Keratinocyte (primary cell): ENCODE measurements at regions not wholly inside any gene's neighbourhood (a gene's known extent, or its start where the extent isn't known, plus 50 kb on each side); places are given as distances from the start of the nearest gene placed in this dataset.

Experiments used
- DNase-seq: peaks from one replicate; pipeline ENCODE4 v3.0.0-alpha.2; 2011; ENCODE audit warnings: low read depth, missing footprints, low spot score
- FAIRE-seq: peaks from 2 replicates; lab custom pipeline; 2011; peaks lifted over from hg19 to GRCh38; lab: Jason Lieb, UNC
- H2AFZ ChIP-seq: 2 replicates; pipeline ENCODE4 v1.6.0; 2012; ENCODE audit warnings: low read length, control low read depth, inconsistent platforms; ENCODE audit not compliant: control insufficient read depth
- H3K27ac ChIP-seq: 2 replicates; pipeline ENCODE4 v1.5.1; 2011; ENCODE audit warnings: low read length; ENCODE audit not compliant: control insufficient read depth, insufficient read depth
- H3K27me3 ChIP-seq: 3 replicates; pipeline ENCODE4 v1.6.0; 2011; ENCODE audit warnings: low read length; ENCODE audit not compliant: control insufficient read depth, insufficient read depth; ENCODE audit errors: extremely low read depth
- H3K36me3 ChIP-seq, 2 experiments: 2 replicates in 1 of 2; 3 replicates in 1 of 2; pipeline ENCODE4 v1.5.1; 2011; ENCODE audit warnings: low read length in 2 of 2, mild to moderate bottlenecking in 1 of 2; ENCODE audit not compliant: control insufficient read depth in 2 of 2, insufficient read depth in 2 of 2; ENCODE audit errors: extremely low read depth in 1 of 2
- H3K4me1 ChIP-seq: 3 replicates; pipeline ENCODE4 v1.5.1; 2011; ENCODE audit warnings: low read length; ENCODE audit not compliant: control insufficient read depth, insufficient read depth; ENCODE audit errors: extremely low read depth
- H3K4me2 ChIP-seq: 3 replicates; pipeline ENCODE4 v1.6.0; 2011; ENCODE audit warnings: low read depth, low read length; ENCODE audit not compliant: control insufficient read depth, insufficient read depth; ENCODE audit errors: extremely low read depth
- H3K4me3 ChIP-seq, 3 experiments: fragments of 200-600 bp in 1 of 3; sonication (generic) in 1 of 3; 2 replicates in 2 of 3; 3 replicates in 1 of 3; pipeline ENCODE4 v1.5.1; 2011 to 2016; ENCODE audit warnings: low read length in 3 of 3, mild to moderate bottlenecking in 3 of 3, control low read depth in 2 of 3, inconsistent platforms in 1 of 3, low read depth in 1 of 3, mixed read lengths in 1 of 3, mixed run types in 1 of 3, moderate library complexity in 1 of 3; ENCODE audit not compliant: control insufficient read depth in 2 of 3, insufficient read depth in 2 of 3; ENCODE audit errors: extremely low read depth in 1 of 3
- H3K79me2 ChIP-seq: 2 replicates; pipeline ENCODE4 v1.6.0; 2012; ENCODE audit warnings: low read length; ENCODE audit not compliant: control insufficient read depth, insufficient read depth
- H3K9ac ChIP-seq: 3 replicates; pipeline ENCODE4 v1.6.0; 2011; ENCODE audit warnings: low read length; ENCODE audit not compliant: control insufficient read depth, insufficient read depth; ENCODE audit errors: extremely low read depth
- H3K9me1 ChIP-seq: 3 replicates; pipeline ENCODE4 v1.6.0; 2011; ENCODE audit warnings: low read length; ENCODE audit not compliant: control insufficient read depth, insufficient read depth; ENCODE audit errors: extremely low read depth
- H3K9me3 ChIP-seq: 2 replicates; pipeline ENCODE4 v1.5.1; 2012; ENCODE audit warnings: low read depth, low read length; ENCODE audit not compliant: control insufficient read depth
- H4K20me1 ChIP-seq: 3 replicates; pipeline ENCODE4 v1.6.0; 2011; ENCODE audit warnings: low read length; ENCODE audit not compliant: control insufficient read depth, insufficient read depth; ENCODE audit errors: extremely low read depth
- CTCF ChIP-seq, 3 experiments: IDR thresholded peaks in 1 of 3; conservative IDR thresholded peaks in 1 of 3; optimal IDR thresholded peaks in 1 of 3; 2 replicates in 2 of 3; 3 replicates in 1 of 3; pipeline versions ENCODE3 to v1.5.1; 2011; ENCODE audit warnings: low read length in 3 of 3, mild to moderate bottlenecking in 3 of 3, moderate library complexity in 2 of 3, control low read depth in 1 of 3, inconsistent platforms in 1 of 3; ENCODE audit not compliant: insufficient read depth in 2 of 3; ENCODE audit errors: extremely low read depth in 1 of 3
- EZH2 ChIP-seq: IDR thresholded peaks from one replicate; pipeline ENCODE4 v1.6.1; 2012; ENCODE audit warnings: inconsistent platforms, mild to moderate bottlenecking, low read length, moderate library complexity
- dilution Hi-C: fragments of 300-500 bp; cut with MboI; formaldehyde crosslinking; loops from one replicate; pipeline ENCODE4 v1.7.0; 2020; ENCODE audit warnings: low sequenced_read_pairs; ENCODE audit not compliant: extremely low pct_ligation_motif_present

GRCh38 chr14:71651228-71651627 is 281.0 kb upstream of the RGS6 start:
- DNase-seq (no peak), FAIRE-seq (no peak)
- Histone ChIP-seq H3K36me3 (peaks cover 0 to 4% of the 10 kb centered on the region in 2 experiments), H3K4me2 (no peak overlapping the region), H3K27ac (no peak overlapping the region), H3K79me2 (no peaks in the 10 kb centered on the region), H4K20me1 (no peaks in the 10 kb centered on the region), H3K9ac (no peak overlapping the region), H3K9me1 (no peaks in the 10 kb centered on the region), H3K4me3 (no peak overlapping the region), H3K4me1 (peaks cover 6% of the 10 kb centered on the region), H3K27me3 (no peaks in the 10 kb centered on the region), H3K9me3 (peaks cover 2% of the 10 kb centered on the region), H2AFZ (no peak overlapping the region)
- TF ChIP-seq EZH2 (no peak), CTCF (optimal IDR thresholded peaks at IDR 0.05 in 1 of 3, IDR thresholded peaks at IDR 0.05 in 1 of 3, conservative IDR thresholded peaks at IDR 0.05 in 1 of 3; ENCODE audit: extremely low read depth in 1 of 3, insufficient read depth in 2 of 3, low read length in 3 of 3) (no peak)
- dilution Hi-C loops: no loop called here

- Histone ChIP-seq H3K4me3 (no peak overlapping the region), H3K4me1 (no peaks in the 10 kb centered on the region), H3K9ac (no peak overlapping the region), H3K9me3 (peaks cover 2% of the 10 kb centered on the region), H3K4me2 (no peak overlapping the region), H3K36me3 (peaks cover 0 to 4% of the 10 kb centered on the region in 2 experiments), H2AFZ (no peak overlapping the region), H3K27ac (no peak overlapping the region), H3K79me2 (no peaks in the 10 kb centered on the region), H3K9me1 (no peaks in the 10 kb centered on the region), H3K27me3 (no peaks in the 10 kb centered on the region), H4K20me1 (no peaks in the 10 kb centered on the region)
- DNase-seq: no peak
- no peak for FAIRE-seq
- dilution Hi-C loops: no loop called here
- TF ChIP-seq CTCF (optimal IDR thresholded peaks at IDR 0.05 in 1 of 3, IDR thresholded peaks at IDR 0.05 in 1 of 3, conservative IDR thresholded peaks at IDR 0.05 in 1 of 3; ENCODE audit: extremely low read depth in 1 of 3, insufficient read depth in 2 of 3, low read length in 3 of 3) (no peak), EZH2 (no peak)
Observed at GRCh38 chr14:71652368-71652767, 279.9 kb upstream of the RGS6 start.
